ENCODE measurements at regions not wholly inside any gene's neighbourhood (a gene's known extent, or its start where the extent isn't known, plus 50 kb on each side); places are given as distances from the start of the nearest gene placed in this dataset.

DNA sequence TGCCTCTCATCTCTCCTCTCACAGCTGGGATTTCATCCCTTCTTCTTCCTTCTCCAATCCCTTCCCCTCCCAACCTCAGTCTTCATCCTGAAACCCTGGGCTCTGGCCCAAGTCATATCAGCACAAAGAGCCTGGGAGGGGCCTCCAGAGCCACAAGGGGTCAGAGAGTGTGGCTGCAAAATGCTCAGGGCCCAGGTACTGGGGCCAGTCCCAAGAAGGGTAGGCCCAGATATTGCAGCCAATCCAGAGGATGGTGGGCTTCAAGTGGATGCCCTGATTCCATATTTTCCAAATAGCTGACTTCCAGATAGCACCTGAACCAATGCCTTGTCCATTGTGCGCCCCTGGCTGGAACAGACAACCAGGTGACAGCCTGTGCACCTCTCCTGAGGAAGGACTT, 193.9 kb downstream of the MED10 start:
- no peak for TF ChIP-seq RXRA (IDR thresholded peaks at IDR 0.05; ENCODE audit: insufficient read depth, low read depth, low read length)
- TF ChIP-seq POLR2A (IDR thresholded peaks at IDR 0.05; ENCODE audit: control extremely low read depth in 1 of 2, low read depth in 2 of 2, low read length in 2 of 2) = no peak
- no peak for TF ChIP-seq RFX5 (IDR thresholded peaks at IDR 0.05; ENCODE audit: borderline replicate concordance, low read depth, low read length)
- TF ChIP-seq, protein P1, sequence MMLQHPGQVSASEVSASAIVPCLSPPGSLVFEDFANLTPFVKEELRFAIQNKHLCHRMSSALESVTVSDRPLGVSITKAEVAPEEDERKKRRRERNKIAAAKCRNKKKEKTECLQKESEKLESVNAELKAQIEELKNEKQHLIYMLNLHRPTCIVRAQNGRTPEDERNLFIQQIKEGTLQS (IDR thresholded peaks at IDR 0.05; ENCODE audit: insufficient read depth, low read depth, low read length) = no peak

Measured in H1 (cell line).